Sigmoid colon (tissue), 6 donors: ENCODE measurements at regions not wholly inside any gene's neighbourhood (a gene's known extent, or its start where the extent isn't known, plus 50 kb on each side); places are given as distances from the start of the nearest gene placed in this dataset.
"Not testable (repeated sequence)": the region's sequence is repeated elsewhere in the genome, so short reads cannot be mapped to it uniquely, and the experiment has no call there.

Experiments used
- DNase-seq: peaks from one replicate; pipeline ENCODE4 v3.0.0-alpha.2; 2019
- H3K27ac ChIP-seq, 4 donors: fragments of 200-600 bp; sonication (generic); one replicate each; pipeline ENCODE4 v1.5.1; 2016 to 2019; ENCODE audit warnings: mild to moderate bottlenecking in 1 of 4
- H3K27me3 ChIP-seq, 3 donors: fragments of 200-600 bp; sonication (generic); one replicate each; pipeline ENCODE4 v1.5.1; 2019; ENCODE audit warnings: mild to moderate bottlenecking in 1 of 3
- H3K36me3 ChIP-seq, 4 donors: fragments of 200-600 bp; sonication (generic); one replicate each; pipeline ENCODE4 v1.5.1; 2016 to 2019
- H3K4me1 ChIP-seq, 4 donors: fragments of 200-600 bp; sonication (generic); one replicate each; pipeline ENCODE4 v1.5.1; 2017 to 2019
- H3K4me3 ChIP-seq, 4 donors: fragments of 200-600 bp; sonication (generic); one replicate each; pipeline ENCODE4 v1.5.1; 2017 to 2019; ENCODE audit warnings: mild to moderate bottlenecking in 2 of 4, moderate library complexity in 1 of 4
- H3K9me3 ChIP-seq, 4 donors: fragments of 200-600 bp in 3 of 4; sonication (generic) in 3 of 4; one replicate each; pipeline versions ENCODE4 v1.5.1 to v1.6.1; 2013 to 2019
- CTCF ChIP-seq, 4 experiments: fragments of 450-650 bp in 3 of 4; fragments of 200-600 bp in 1 of 4; IDR thresholded peaks; one replicate each; pipeline ENCODE4 v1.5.1; 2016 to 2019; ENCODE audit warnings: antibody characterized with exemption in 4 of 4, mild to moderate bottlenecking in 3 of 4, moderate library complexity in 2 of 4
- EP300 ChIP-seq, 4 donors: sonication (generic); formaldehyde crosslinking; IDR thresholded peaks; one replicate each; pipeline ENCODE4 v1.6.1; 2017; ENCODE audit warnings: antibody characterized with exemption in 4 of 4
- POLR2A ChIP-seq, 2 donors: fragments of 450-650 bp; IDR thresholded peaks; one replicate each; pipeline ENCODE4 v1.6.1; 2016; ENCODE audit warnings: antibody characterized with exemption in 2 of 2, mild to moderate bottlenecking in 2 of 2, moderate library complexity in 2 of 2
- POLR2AphosphoS5 ChIP-seq, 4 donors: sonication (generic); formaldehyde crosslinking; IDR thresholded peaks; one replicate each; pipeline ENCODE4 v1.6.1; 2017; ENCODE audit warnings: antibody characterized with exemption in 4 of 4
- WGBS, 2 donors: extraction: QIAGEN DNeasy Blood & Tissue Kit; methylation state at CpG; one replicate each; pipeline ENCODE4 v1.1.7; 2013; 5-methylcytosine and 5-hydroxymethylcytosine counted together
- intact Hi-C: fragments of 100-400 bp; cut with DNase I; formaldehyde crosslinking; loops from one replicate; pipeline ENCODE4 v1.15.1; 2023
- donor health status: healthy with polysubstance abuse.
- donor health status: healthy.

GRCh38 chr3:96331341-96331740 lies 483.1 kb upstream of the EPHA6 start:
- Histone ChIP-seq H3K27ac (no peak overlapping the region), H3K36me3 (no peaks in the 10 kb centered on the region), H3K4me1 (no peaks in the 10 kb centered on the region), H3K27me3 (no peaks in the 10 kb centered on the region), H3K9me3 (no peaks in the 10 kb centered on the region), H3K4me3 (no peak overlapping the region)
- 2 to 32% methylated on average over 1 of the region's 1 CpG for WGBS, 2 donors
- no peak for DNase-seq
- intact Hi-C loops: no loop called here
- TF ChIP-seq POLR2A (IDR thresholded peaks at IDR 0.05) (no peak), POLR2AphosphoS5 (IDR thresholded peaks at IDR 0.05) (no peak), EP300 (IDR thresholded peaks at IDR 0.05) (no peak), CTCF (IDR thresholded peaks at IDR 0.05) (no peak)

- Histone ChIP-seq H3K27me3 (no peaks in the 10 kb centered on the region), H3K9me3 (no peaks in the 10 kb centered on the region), H3K4me3 (no peak overlapping the region), H3K4me1 (no peaks in the 10 kb centered on the region), H3K36me3 (no peaks in the 10 kb centered on the region), H3K27ac (no peak overlapping the region)
- WGBS, 2 donors: 19 to 54% methylated on average over 1 of the region's 1 CpG
- intact Hi-C loops: no loop called here
- TF ChIP-seq POLR2AphosphoS5 (IDR thresholded peaks at IDR 0.05) (no peak), POLR2A (IDR thresholded peaks at IDR 0.05) (no peak), EP300 (IDR thresholded peaks at IDR 0.05) (no peak), CTCF (IDR thresholded peaks at IDR 0.05) (no peak)
- no peak for DNase-seq
Measured at GRCh38 chr3:96334779-96335178, 479.6 kb upstream of the EPHA6 start.

- no peaks in the 10 kb centered on the region for H3K27me3 ChIP-seq
- WGBS, 2 donors: 57 to 69% methylated on average over 3 of the region's 3 CpGs
- no peaks in the 10 kb centered on the region for H3K9me3 ChIP-seq
- H3K27ac ChIP-seq: no peak overlapping the region
- no peaks in the 10 kb centered on the region for H3K36me3 ChIP-seq
- H3K4me3 ChIP-seq: no peak overlapping the region
- no peak for TF ChIP-seq POLR2A (IDR thresholded peaks at IDR 0.05)
- no peak for TF ChIP-seq EP300 (IDR thresholded peaks at IDR 0.05)
- no peak for TF ChIP-seq CTCF (IDR thresholded peaks at IDR 0.05)
- TF ChIP-seq POLR2AphosphoS5 (IDR thresholded peaks at IDR 0.05): no peak
- no peaks in the 10 kb centered on the region for H3K4me1 ChIP-seq
- no peak for DNase-seq
- intact Hi-C loops: no loop called here
Measured at GRCh38 chr3:96347289-96347688, 467.1 kb upstream of the EPHA6 start.

GRCh38 chr3:96351598-96351997 lies 462.8 kb upstream of the EPHA6 start:
- H3K4me3 ChIP-seq, H3K27me3 ChIP-seq, H3K27ac ChIP-seq, H3K4me1 ChIP-seq, DNase-seq, H3K9me3 ChIP-seq, intact Hi-C loops, H3K36me3 ChIP-seq: not testable (repeated sequence)

- no peaks in the 10 kb centered on the region for H3K4me1 ChIP-seq
- no peak overlapping the region for H3K4me3 ChIP-seq
- H3K27me3 ChIP-seq: no peaks in the 10 kb centered on the region
- WGBS, 2 donors: 79 to 86% methylated on average over 2 of the region's 2 CpGs
- no peak for TF ChIP-seq CTCF (IDR thresholded peaks at IDR 0.05)
- TF ChIP-seq EP300 (IDR thresholded peaks at IDR 0.05): no peak
- intact Hi-C loops: no loop called here
- H3K36me3 ChIP-seq: no peaks in the 10 kb centered on the region
- no peak overlapping the region for H3K27ac ChIP-seq
- DNase-seq: no peak
- H3K9me3 ChIP-seq: no peaks in the 10 kb centered on the region
Measured at GRCh38 chr3:96354106-96354505, 460.3 kb upstream of the EPHA6 start.
